ENCODE measurements at regions not wholly inside any gene's neighbourhood (a gene's known extent, or its start where the extent isn't known, plus 50 kb on each side); places are given as distances from the start of the nearest gene placed in this dataset.
A peak's percentile ranks its signal among the peaks of the same experiment; 100 is the strongest.
"Not testable (repeated sequence)": the region's sequence is repeated elsewhere in the genome, so short reads cannot be mapped to it uniquely, and the experiment has no call there.

DNA sequence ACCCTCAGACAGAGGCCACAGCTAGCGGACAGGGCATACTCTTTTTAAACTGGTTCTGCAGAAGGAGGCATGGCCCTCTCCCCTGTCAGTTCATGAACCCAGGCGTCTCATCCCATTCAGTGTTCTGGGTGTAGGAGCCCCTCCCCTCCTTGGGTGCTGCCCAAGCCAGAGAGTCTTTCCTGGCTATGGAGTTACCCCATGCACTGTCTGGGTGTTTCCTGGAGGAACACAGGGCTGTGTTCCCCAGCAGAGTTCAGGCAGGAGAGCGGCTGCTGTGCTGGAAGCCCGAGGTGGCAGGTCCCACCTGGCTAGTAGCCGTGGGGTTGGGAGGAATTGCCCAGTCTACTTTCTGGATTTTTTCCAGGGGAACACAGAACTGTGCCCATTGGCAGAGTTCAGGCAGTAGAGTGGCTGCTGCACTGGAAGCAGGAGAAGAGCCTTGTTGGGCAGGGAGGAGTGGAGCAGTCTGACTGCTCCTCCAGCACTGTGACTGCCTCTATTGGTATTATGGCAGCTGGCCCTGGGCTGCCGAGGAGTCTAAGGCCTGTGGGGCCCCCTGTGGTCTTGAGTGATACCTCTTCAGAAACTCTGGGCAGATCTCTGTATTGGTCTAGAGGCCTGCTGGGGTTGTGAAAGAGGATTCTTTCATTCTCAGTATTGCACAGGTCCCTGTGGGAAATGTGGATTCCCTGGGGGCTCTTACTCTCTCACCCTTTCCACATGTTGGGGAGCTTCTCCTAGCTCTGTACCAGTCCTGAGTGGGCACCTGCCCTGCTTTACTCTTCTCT lies 168.3 kb downstream of the PCDH20 start:
- DNase-seq (no peak), ATAC-seq (ENCODE audit: poor library complexity) (no peak)
- intact Hi-C loops (cut with DNase I): no loop called here

DNA sequence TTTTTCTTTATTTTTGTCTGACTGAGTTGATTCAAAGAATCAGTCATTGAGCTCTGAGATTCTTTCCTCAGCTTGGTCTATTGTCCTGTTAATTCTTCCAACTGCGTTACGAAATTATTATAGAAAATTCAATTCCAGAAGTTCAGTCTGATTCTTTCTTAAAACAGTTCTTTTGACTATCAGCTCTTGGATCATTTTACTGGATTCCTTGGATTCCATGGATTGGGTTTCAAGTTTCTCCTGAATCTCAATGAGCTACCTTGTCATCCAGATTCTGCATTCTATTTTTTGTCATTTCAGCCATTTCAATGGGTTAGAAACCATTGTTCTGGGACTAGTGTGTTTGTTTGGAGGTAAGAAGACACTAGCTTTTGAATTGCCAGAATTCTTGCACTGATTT lies 169.3 kb downstream of the PCDH20 start:
- no peak for ATAC-seq (ENCODE audit: poor library complexity)
- intact Hi-C loops (cut with DNase I): no loop called here
- no peak for DNase-seq

DNA sequence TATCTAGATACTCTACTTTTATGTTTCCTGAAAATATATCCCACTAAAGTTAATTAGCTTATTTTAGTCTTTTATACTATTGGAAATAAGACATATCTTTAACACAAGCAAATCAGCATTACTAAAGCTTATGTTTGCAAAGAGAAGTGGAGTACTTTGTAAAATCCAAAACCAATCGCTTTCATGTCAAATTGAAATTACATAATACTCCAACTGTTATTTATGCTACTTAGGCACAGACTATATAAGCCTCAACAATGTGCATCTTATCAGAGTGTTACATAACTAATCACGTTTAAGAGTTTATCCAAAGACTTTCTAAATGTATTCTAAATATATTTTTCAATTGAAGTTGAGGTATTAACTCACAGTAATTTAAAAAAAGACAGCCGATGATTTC lies 200.0 kb downstream of the PCDH20 start:
- ATAC-seq (ENCODE audit: poor library complexity) (no peak), DNase-seq (no peak)
- intact Hi-C loops (cut with DNase I): no loop called here

DNA sequence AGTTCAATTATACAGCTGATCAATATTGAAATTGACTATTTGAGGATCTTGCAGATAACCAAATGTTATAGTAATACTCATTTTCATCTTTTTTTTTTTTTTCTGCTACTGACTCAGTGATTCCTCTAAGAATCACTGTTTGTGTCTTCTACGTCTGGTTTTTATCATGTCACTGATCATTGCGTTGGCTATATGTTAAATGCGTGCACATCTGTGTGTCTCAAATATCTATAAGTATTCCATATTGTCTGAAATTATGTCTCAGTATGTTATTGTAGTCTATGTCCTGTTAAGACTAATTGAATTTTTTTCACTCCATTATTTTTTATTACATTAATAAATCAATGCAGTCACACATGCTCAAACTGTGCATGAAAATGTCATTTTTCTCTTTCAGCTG lies 200.5 kb downstream of the PCDH20 start:
- ATAC-seq (ENCODE audit: poor library complexity): no peak
- intact Hi-C loops (cut with DNase I): no loop called here
- DNase-seq: no peak

DNA sequence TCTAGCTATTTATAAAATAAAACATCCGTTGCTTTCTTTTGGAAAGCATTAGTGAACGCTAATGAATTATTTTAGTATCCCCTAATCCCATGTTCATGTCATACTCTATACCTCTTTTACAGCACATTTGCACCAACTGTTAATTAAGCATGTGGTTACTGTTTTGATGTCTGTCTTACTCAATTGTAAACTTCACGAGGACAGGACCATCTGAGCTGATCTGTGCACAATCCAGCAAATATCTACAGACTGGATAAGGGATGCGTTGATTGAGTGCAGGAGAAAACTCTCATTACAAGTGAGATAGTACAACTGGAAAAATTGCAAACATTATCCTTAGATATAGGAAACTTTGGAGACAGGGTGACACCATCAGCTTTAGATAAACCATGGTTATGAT lies 201.1 kb downstream of the PCDH20 start:
- intact Hi-C loops (cut with DNase I): no loop called here
- no peak for DNase-seq
- ATAC-seq (ENCODE audit: poor library complexity): no peak

DNA sequence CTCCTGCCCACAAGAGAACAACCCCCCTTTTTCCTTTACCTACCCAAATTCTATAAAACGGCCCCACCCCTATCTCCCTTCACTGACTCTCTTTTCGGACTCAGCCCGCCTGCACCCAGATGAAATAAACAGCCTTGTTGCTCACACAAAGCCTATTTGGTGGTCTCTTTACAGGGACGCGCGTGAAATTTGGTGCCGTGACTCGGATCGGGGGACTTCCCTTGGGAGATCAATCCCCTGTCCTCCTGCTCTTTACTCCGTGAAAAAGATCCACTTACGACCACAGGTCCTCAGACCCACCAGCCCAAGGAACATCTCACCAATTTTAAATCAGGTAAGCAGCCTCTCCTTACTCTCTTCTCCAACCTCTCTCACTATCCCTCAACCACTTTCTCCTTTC lies 209.8 kb downstream of the PCDH20 start:
- ATAC-seq (ENCODE audit: poor library complexity); intact Hi-C loops (cut with DNase I); DNase-seq: not testable (repeated sequence)

DNA sequence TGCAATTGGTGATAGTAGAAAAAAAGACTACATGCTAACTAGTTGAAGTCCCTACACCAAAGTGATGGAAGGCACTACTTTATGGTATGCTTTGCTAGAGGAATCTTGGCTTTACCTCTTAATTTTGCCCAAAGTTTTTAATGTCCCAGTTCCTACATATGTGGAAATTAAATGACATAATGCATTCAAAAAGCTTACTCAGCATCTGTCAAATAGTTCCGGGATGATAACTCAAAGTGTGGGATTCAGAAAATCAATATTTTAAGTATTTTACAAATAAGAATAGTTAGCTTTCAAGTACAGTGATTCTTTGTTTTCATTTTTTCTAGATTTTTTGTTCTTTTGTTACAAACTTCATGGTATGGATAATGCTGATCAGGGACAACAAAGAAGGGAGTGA lies 211.6 kb downstream of the PCDH20 start:
- intact Hi-C loops (cut with DNase I): no loop called here
- DNase-seq (no peak), ATAC-seq (ENCODE audit: poor library complexity) (no peak)

DNA sequence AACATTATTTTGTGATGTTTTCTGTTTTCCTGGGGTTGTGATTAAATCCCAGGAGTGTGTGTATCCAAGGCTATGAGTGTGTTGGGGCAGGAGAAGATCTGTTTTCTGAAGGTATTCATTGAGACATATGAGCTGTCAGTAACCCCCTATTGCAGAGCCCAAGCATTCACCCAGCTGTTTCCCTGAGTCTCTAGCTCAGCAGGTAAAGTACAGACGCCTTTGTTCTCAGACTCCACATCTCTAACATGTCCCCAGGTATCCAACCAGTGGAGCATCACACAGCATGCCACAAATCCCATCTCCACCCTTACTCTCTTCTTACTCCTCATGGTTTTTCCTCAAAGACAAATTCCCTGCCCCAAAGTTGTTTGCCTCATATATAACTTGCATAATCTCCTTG lies 213.6 kb downstream of the PCDH20 start:
- ATAC-seq (ENCODE audit: poor library complexity) (no peak), DNase-seq (no peak)
- intact Hi-C loops (cut with DNase I): no loop called here

DNA sequence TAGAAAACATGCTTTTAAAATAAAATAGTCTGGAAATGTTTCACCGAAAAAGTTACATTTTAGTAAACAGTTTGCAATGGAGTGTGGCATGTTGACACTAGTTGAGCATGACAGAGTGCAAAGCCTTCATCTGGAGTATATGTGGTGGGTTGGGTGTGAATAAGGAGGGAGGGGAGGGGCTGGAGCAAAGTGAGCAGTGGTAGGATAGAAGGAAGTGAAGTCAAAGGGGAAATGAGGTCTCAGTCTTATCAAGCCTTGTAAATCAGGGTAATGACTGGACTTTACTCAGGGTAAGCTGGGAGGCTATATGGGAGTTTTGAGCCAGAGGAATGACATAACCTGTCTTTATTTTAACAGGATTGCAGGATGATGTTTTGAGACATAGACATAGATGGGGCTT lies 222.8 kb downstream of the PCDH20 start:
- intact Hi-C loops (cut with DNase I): no loop called here
- DNase-seq: no peak

DNA sequence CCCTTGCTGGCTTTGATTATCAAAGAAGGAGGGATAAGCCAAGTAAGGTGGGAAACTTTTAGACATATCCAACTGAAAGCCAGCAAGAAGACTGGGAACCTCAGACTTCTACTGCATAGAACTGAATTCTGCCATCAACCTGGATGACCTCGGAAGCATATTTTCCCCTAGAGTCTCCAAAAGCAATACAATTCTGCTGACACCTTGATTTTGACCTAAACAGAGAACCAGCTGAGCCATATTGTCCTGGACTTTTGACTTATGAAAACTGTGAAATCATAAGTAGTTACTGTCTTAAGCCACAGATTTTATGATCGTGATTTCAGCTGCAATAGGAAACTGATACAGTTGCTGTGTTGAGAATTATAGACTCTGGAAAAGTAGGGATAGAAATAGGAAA lies 227.6 kb downstream of the PCDH20 start:
- DNase-seq: no peak
- no peak for ATAC-seq (ENCODE audit: poor library complexity)
- intact Hi-C loops (cut with DNase I): no loop called here

More for the DNA sequence above, 222.8 kb downstream of the PCDH20 start:
- ATAC-seq (ENCODE audit: poor library complexity): no peak

DNA sequence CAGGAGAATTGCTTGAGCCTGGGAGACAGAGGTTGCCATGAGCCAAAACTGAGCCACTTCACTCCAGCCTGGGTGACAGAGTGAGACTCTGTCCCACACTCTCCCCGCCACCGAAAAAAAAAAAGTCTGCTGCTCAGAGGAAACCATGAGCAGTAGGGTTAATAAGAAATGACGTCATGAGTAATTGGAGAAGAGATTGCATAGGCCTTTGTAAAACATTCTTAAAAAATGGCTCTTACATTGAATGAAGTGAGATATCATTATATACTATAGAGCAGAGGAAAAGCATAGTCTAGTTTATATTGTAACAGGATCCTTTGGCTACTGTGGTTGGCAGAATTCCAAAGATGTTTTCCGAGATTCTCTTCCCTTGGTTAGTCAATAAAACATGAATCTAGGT lies 228.2 kb downstream of the PCDH20 start:
- ATAC-seq (ENCODE audit: poor library complexity) (no peak), DNase-seq (no peak)
- intact Hi-C loops (cut with DNase I): no loop called here

DNA sequence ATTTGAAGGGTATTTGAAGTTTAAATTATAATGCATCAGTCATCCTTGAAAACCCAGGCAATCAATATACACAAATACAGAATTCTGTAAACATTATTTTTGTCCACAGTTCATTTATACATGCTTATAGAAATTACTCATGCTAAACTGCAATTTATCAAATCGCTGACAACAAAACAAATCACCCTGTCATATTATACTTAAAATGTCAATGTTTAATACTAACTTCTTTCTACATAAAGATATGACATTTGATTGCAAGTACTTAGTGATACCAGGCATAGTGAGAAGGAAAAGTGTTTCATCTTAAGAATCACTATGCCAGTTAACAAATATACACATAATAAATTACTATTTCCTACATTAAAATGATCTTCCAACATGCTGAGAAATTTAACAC lies 232.0 kb downstream of the PCDH20 start:
- DNase-seq: no peak
- intact Hi-C loops (cut with DNase I): no loop called here

DNA sequence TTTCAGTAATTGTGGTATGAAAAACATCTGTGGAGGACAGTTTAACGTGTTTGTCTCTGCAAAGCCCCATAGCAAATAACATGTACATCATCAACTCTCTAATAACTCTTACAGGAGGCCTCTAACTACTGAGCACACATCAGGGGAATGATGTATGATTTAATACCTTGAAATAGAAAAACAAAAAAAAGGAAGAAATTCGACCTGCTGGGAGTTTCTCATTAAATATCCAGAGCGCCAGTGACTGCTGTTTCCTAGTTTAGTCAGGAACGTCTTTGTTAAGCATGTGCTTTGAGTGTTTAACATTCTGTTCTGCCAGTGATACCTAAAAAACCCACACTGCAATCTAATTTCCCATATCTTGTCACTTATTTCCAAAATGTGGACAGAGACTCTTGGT lies 235.4 kb downstream of the PCDH20 start:
- ATAC-seq (ENCODE audit: poor library complexity): peak; percentile 36
- intact Hi-C loops (cut with DNase I): no loop called here

More for the DNA sequence above, 232.0 kb downstream of the PCDH20 start:
- no peak for ATAC-seq (ENCODE audit: poor library complexity)

DNA sequence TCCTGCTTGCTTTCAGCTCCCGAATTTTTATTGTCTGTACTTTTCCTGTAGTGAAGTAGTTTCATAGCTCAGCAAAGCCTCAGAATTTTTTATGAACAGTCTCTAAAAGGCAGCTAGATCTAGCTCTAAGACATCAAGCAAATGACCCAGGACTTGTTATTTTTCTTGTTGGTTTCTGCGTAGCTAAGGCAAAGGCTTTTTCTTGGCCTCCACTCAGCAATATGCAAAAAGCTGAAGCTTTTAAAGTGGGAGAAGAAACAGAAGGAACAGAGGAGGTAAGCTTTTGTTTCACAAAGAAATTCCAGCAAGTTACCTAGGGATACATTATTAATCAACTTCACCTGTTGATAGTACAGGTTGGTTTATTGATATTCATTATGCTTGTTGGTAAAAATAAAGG lies 235.9 kb downstream of the PCDH20 start:
- ATAC-seq (ENCODE audit: poor library complexity): no peak
- intact Hi-C loops (cut with DNase I): no loop called here
- DNase-seq: no peak

More for the DNA sequence above, 235.4 kb downstream of the PCDH20 start:
- no peak for DNase-seq

DNA sequence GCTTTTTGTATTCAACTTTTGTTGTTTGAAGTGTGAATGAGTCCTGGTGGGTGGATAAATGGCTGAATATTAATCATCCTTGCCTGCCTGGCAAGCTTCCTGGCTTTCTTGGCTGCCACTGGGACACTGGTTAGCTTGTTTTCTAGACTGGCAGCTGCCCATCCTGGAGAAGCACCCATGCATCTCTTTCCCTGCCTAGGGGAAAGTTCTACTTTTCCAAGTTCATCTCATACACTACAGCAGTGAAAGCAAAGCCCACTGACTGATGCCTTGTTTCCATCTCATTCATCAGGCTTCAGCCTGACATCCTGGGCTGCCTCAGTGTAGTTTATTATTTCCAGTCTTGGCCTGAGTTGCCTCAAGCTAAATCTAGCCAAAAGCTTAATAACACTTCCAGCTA lies 244.8 kb downstream of the PCDH20 start:
- intact Hi-C loops (cut with DNase I): no loop called here
- peak; percentile 45 for ATAC-seq (ENCODE audit: poor library complexity)
- no peak for DNase-seq

DNA sequence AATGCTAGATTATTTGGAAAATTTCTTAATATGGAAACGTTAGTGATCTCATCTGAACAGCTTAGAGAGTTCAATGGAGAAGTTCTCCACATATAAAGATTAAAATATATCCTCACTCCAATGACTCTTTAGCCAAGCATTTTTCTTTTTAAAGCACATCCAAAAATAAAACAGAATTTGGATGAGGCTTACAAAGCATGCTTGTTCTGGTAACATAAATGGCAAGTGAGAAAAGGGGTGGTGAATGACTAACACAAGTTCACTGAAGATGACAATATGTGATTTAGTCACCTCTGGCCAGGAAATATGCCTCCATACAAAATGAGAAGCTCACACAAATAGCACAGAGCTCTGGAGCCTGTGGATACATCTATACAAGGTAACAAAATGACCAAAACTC lies 253.0 kb downstream of the PCDH20 start:
- ATAC-seq (ENCODE audit: poor library complexity): peak; percentile 89
- intact Hi-C loops (cut with DNase I): no loop called here
- no peak for DNase-seq

DNA sequence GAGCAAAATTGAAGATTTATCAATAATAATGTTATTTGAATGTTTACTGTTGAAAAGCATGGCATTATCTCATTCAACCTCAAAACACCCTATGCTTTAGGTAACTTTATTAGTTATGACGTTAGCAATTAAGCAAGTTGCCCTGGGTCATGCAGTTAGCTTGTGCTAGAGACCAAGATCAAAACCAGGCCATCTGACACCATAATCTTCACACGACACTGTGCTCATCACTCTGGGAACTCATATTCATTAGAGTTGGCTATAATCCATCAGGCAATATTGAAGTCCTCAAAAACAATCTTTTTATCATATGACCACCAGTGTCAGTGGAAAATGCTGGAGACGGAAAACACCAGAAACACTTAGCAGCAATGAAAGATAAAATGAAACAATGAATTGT lies 253.5 kb downstream of the PCDH20 start:
- intact Hi-C loops (cut with DNase I): no loop called here
- peak; percentile 56 for ATAC-seq (ENCODE audit: poor library complexity)
- no peak for DNase-seq

DNA sequence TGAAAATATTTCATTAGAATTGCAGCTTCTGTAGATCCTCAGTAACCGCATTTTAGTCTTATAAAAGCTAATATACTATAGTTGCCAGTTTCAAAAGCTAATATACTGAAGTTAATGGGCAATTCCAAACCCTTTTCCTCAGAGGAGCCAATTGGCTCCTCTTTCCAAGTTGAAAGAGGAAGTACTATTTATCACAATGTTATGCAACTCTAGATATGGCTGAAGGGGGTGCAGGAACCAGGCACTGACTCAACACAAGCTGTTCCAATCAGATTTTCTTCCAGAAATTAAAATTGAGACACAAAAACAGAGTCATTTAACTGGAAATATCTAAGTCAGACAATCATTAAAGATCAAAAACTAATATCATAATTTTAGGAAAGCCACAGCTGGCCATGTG lies 258.9 kb downstream of the PCDH20 start:
- peak; percentile 73 for ATAC-seq (ENCODE audit: poor library complexity)
- intact Hi-C loops (cut with DNase I): no loop called here
- DNase-seq: no peak

DNA sequence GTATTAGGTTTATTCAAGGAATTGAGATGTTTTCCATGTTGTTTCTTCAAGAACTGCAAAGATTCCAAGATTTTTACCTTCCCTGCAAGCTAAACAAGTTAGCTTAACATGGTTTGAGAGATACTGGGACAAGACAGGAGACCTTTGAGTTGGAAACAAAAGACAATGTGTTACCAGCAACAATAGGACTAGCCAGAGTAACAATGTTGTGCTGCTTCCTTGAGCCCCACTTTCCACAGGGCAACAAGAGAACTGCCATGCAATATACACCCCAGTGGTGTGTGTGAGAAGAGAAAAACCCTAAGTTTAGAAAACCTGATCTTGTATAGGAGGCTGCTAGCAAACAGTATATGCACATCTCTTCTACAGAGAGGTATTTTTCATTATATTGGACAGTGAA lies 264.6 kb downstream of the PCDH20 start:
- DNase-seq (no peak), ATAC-seq (ENCODE audit: poor library complexity) (no peak)
- intact Hi-C loops (cut with DNase I): no loop called here

DNA sequence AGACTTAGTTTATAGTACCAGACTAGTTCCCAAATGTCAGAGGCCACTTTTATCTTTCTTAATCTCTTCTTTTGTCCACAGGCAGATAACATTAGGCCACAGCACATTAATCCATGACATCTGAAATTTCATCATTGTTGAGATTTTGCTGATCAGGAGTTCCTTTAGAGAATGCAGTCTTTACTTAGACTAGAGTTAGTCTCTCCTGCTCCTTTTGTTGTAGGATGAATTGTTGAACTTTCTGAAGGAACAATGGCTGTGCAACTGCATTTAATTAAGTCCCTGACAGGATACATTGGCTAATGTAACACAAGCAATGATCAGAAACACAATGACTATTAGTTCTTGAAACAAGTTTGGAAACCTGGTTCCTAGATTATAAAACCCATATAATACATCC lies 266.3 kb downstream of the PCDH20 start:
- ATAC-seq (ENCODE audit: poor library complexity) (no peak), DNase-seq (no peak)
- intact Hi-C loops (cut with DNase I): no loop called here

DNA sequence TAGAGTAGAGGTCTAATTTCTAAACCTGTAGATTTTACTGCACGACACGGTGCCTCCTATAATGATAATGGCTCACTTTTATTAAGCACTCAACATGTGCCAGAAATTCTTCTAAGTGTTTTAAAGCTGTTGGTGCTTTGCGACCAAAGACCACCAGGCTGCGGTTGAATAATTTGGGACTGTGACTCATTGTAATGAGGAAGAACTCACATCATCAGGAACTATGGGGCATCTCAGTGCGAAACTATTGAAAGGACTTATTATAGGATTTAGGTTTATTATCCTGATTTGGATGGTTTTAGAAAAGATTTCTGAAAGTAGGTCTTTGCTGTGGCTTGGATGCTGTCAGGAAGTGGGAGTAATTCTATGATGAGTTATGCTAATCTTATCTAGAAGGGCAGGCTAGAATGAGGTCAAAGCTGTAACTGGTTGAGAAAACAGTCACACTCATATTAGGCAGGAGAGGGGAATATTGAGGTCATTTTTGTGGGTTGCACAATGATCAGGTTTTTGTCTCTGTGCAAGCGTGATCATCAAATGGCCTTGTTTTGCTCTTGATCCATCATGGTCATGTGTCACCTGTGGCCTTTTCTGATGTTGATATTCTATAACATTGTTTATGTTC lies 266.8 kb downstream of the PCDH20 start:
- ATAC-seq (ENCODE audit: poor library complexity) (peak; percentile 57), DNase-seq (no peak)
- intact Hi-C loops (cut with DNase I): no loop called here
